T-helper 2 cell treated with Interferon-gamma antibody and Interleukin-4, amounts not matched to agents 5 μg/mL and 100 μg/mL, for 36 hours (primary cell): ENCODE measurements at regions not wholly inside any gene's neighbourhood (a gene's known extent, or its start where the extent isn't known, plus 50 kb on each side); places are given as distances from the start of the nearest gene placed in this dataset.

ENCODE experiments used
- DNase-seq: peaks from one replicate; pipeline ENCODE4 v3.0.0; 2021; ENCODE audit warnings: low spot score
- H3K27ac Mint-ChIP-seq: one replicate; pipeline ENCODE4 v1.8.0; 2021; ENCODE audit warnings: mild to moderate bottlenecking, mixed read lengths
- H3K27me3 Mint-ChIP-seq: one replicate; pipeline ENCODE4 v1.8.0; 2021; ENCODE audit warnings: low read depth, mixed read lengths
- H3K36me3 Mint-ChIP-seq: one replicate; pipeline ENCODE4 v1.8.0; 2021; ENCODE audit warnings: low read depth, mixed read lengths
- H3K4me1 Mint-ChIP-seq: one replicate; pipeline ENCODE4 v1.8.0; 2021; ENCODE audit warnings: low read depth, mixed read lengths
- H3K4me3 Mint-ChIP-seq: one replicate; pipeline ENCODE4 v1.8.0; 2022; ENCODE audit warnings: mild to moderate bottlenecking, moderate library complexity, mixed read lengths
- H3K9me3 Mint-ChIP-seq: one replicate; pipeline ENCODE4 v1.8.0; 2021; ENCODE audit warnings: mixed read lengths

DNA sequence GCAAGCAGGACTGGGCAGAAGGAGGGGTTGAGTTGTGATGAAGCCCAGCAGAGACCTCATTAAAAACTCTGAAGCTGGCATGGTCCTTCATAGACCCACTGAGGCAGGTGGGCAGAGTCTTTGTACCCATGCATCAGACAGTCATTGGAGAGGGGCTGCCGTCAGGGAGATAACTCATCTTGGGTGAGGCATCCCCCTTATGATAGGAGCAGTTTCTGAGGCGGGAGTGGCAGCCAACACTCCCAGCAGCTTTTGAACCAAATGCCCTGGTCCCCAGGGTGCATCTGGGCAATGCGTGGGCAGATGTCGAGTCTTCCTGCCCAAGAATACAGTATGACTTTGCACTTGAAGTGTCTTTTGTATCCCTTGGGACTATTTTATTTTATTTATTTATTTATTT, 68.1 kb downstream of the HTR5A start:
- H3K27me3 Mint-ChIP-seq: peaks cover 24% of the 10 kb centered on the region
- DNase-seq: no peak
- no peaks in the 10 kb centered on the region for H3K9me3 Mint-ChIP-seq
- no peaks in the 10 kb centered on the region for H3K36me3 Mint-ChIP-seq
- no peak overlapping the region for H3K4me3 Mint-ChIP-seq
- peaks cover 6% of the 10 kb centered on the region for H3K4me1 Mint-ChIP-seq
- H3K27ac Mint-ChIP-seq: no peak overlapping the region

GRCh38 chr7:155141562-155141961, 71.4 kb downstream of the HTR5A start:
- DNase-seq: no peak
- Mint-ChIP-seq H3K9me3 (no peaks in the 10 kb centered on the region), H3K27me3 (peaks cover 34% of the 10 kb centered on the region), H3K36me3 (no peaks in the 10 kb centered on the region), H3K27ac (no peak overlapping the region), H3K4me1 (peaks cover 6% of the 10 kb centered on the region), H3K4me3 (no peak overlapping the region)

DNA sequence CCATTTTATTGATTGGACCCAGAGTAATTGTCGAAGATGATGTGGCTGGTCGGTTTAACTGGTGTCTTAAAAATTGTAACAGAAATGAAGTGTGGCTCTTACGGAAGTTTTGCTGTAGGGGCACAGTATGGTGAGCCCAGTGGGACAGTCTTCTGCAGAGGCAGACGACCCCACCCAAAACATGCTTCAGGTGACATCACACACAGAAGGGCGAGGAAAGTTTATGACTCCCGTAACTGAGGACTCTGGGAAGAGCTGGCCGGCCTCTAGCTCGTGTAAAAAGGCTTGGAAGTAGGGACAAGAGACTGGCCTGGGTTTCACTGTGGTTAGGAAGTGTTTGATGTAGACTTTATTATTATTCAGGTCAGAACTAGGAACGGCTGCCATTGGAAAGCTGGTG, 73.3 kb downstream of the HTR5A start:
- H3K4me1 Mint-ChIP-seq: peaks cover 6% of the 10 kb centered on the region
- no peaks in the 10 kb centered on the region for H3K36me3 Mint-ChIP-seq
- no peak overlapping the region for H3K4me3 Mint-ChIP-seq
- peaks cover 35% of the 10 kb centered on the region for H3K27me3 Mint-ChIP-seq
- no peak overlapping the region for H3K27ac Mint-ChIP-seq
- DNase-seq: no peak
- no peaks in the 10 kb centered on the region for H3K9me3 Mint-ChIP-seq

- Mint-ChIP-seq H3K4me3 (no peak overlapping the region), H3K9me3 (no peaks in the 10 kb centered on the region), H3K4me1 (peaks cover 6% of the 10 kb centered on the region), H3K27me3 (peaks cover 33% of the 10 kb centered on the region), H3K27ac (no peak overlapping the region), H3K36me3 (no peaks in the 10 kb centered on the region)
- no peak for DNase-seq
Observed at GRCh38 chr7:155144371-155144770, 74.2 kb downstream of the HTR5A start.

DNA sequence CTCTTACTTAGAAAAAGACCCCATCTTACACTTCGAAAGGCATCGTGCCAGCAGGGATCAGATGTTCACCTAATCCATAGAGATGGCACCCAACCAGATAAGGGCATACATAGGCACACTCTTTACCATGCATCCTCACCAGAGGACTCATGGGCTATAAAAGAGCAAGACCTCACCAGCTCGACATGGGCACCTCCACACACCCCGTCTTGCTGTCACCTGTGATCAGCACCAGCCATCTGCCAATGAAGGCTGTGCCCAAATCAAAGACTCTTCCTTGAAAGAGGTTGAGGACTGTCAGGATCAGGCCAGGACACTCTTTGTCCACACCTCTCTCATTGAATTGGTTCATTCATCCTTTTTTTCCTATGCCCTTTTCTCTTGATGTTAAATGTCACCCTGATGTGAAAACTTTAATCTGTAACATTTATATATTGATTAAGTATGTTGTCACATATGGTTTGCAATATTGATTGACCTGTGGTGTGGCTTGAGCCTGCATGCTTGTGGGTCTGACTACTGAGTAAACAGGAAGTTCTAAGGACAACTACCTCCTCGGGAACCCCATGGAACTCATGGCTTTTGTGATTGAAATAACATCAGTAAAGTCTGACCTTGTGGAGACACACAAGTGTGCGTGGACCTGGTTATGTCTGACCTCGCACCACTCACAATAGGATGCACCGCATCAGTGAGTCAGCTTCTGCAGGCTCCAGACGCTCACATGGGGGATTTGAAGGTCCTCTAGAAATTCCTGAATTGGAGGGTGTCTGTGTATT, 75.5 kb downstream of the HTR5A start:
- peaks cover 6% of the 10 kb centered on the region for H3K4me1 Mint-ChIP-seq
- no peaks in the 10 kb centered on the region for H3K36me3 Mint-ChIP-seq
- H3K27me3 Mint-ChIP-seq: peaks cover 30% of the 10 kb centered on the region
- no peak overlapping the region for H3K4me3 Mint-ChIP-seq
- no peaks in the 10 kb centered on the region for H3K9me3 Mint-ChIP-seq
- DNase-seq: no peak
- H3K27ac Mint-ChIP-seq: no peak overlapping the region

- Mint-ChIP-seq H3K9me3 (no peaks in the 10 kb centered on the region), H3K27me3 (peaks cover 18% of the 10 kb centered on the region), H3K4me3 (no peak overlapping the region), H3K36me3 (no peaks in the 10 kb centered on the region), H3K27ac (no peak overlapping the region), H3K4me1 (peaks cover under 1% of the 10 kb centered on the region)
- DNase-seq: no peak
Observed at GRCh38 chr7:155147172-155147571, 77.0 kb downstream of the HTR5A start.

GRCh38 chr7:155147624-155148023, 77.5 kb downstream of the HTR5A start:
- Mint-ChIP-seq H3K4me3 (no peak overlapping the region), H3K27me3 (peaks cover 16% of the 10 kb centered on the region), H3K27ac (no peak overlapping the region), H3K9me3 (no peaks in the 10 kb centered on the region), H3K36me3 (no peaks in the 10 kb centered on the region), H3K4me1 (no peaks in the 10 kb centered on the region)
- DNase-seq: no peak

- no peaks in the 10 kb centered on the region for H3K4me1 Mint-ChIP-seq
- no peaks in the 10 kb centered on the region for H3K36me3 Mint-ChIP-seq
- no peaks in the 10 kb centered on the region for H3K27me3 Mint-ChIP-seq
- H3K9me3 Mint-ChIP-seq: no peaks in the 10 kb centered on the region
- H3K27ac Mint-ChIP-seq: no peak overlapping the region
- DNase-seq: no peak
- H3K4me3 Mint-ChIP-seq: no peak overlapping the region
Observed at GRCh38 chr7:155153676-155154075, 83.6 kb downstream of the HTR5A start.

DNA sequence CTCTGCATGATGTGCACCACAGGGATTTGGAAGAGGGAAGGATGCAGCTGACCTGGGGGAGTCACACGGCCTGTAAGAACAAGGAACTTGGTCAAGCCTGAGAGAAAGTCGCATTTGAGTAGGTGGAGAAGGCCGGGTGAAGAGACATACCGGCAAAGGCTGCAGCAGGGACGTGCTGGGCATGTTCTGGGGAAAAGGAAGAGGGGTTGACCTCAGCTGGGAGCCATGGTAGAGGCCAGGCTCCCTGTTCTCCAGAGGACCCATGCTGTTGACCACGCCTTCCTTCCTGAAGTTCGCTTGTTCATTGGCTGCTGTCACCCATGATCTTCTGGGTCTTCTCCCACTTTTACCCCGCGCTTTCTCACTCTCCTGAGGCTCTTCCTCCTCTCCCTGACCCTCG, 84.5 kb downstream of the HTR5A start:
- no peaks in the 10 kb centered on the region for H3K36me3 Mint-ChIP-seq
- H3K9me3 Mint-ChIP-seq: no peaks in the 10 kb centered on the region
- no peak overlapping the region for H3K27ac Mint-ChIP-seq
- no peaks in the 10 kb centered on the region for H3K4me1 Mint-ChIP-seq
- no peak overlapping the region for H3K4me3 Mint-ChIP-seq
- no peak for DNase-seq
- no peaks in the 10 kb centered on the region for H3K27me3 Mint-ChIP-seq

DNA sequence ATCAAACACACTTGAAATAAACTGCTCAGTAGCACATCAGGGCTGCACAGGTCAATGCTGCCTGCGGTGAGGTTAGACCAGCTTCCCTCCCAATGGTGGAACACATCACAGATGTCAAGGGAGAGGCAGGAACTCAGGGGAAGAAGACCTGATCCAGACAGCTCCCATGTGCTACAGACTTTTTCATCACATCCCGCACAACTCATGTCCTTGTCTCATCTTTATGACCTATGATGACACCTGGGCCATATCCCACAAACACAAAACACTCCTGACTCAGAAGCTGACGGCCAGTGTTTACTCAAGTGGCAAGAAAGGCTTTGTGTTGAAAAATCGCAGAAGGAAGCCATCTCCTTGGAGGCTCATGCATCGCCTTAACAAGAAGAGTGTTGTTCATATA, 91.6 kb downstream of the HTR5A start:
- no peak for DNase-seq
- Mint-ChIP-seq H3K27ac (no peak overlapping the region), H3K4me1 (no peaks in the 10 kb centered on the region), H3K4me3 (no peak overlapping the region), H3K9me3 (no peaks in the 10 kb centered on the region), H3K27me3 (peaks cover 25% of the 10 kb centered on the region), H3K36me3 (no peaks in the 10 kb centered on the region)

DNA sequence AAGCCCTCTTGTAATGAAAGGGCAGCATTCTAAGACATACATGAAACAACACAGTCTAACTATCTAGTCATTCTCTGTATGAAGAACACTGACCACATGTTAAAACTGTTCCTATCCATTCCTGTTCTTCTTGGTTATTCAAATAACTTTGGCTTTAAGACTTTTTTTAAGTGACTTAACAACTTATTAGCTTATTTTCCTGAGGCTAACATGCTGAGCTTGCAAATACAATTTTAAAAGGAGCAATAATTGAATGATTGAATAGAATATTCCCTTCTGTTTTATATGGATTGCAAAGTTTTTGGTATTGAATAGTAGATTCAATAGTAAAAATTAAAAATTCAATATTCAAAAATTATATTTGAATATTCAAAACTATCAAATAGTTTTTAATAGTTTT, 92.3 kb downstream of the HTR5A start:
- Mint-ChIP-seq H3K27me3 (peaks cover 25% of the 10 kb centered on the region), H3K36me3 (no peaks in the 10 kb centered on the region), H3K9me3 (no peaks in the 10 kb centered on the region), H3K27ac (no peak overlapping the region), H3K4me1 (no peaks in the 10 kb centered on the region), H3K4me3 (no peak overlapping the region)
- no peak for DNase-seq

GRCh38 chr7:155163696-155164095, 93.6 kb downstream of the HTR5A start:
- Mint-ChIP-seq H3K4me1 (no peaks in the 10 kb centered on the region), H3K27me3 (peaks cover 25% of the 10 kb centered on the region), H3K27ac (no peak overlapping the region), H3K4me3 (no peak overlapping the region), H3K36me3 (no peaks in the 10 kb centered on the region), H3K9me3 (no peaks in the 10 kb centered on the region)
- DNase-seq: no peak

- Mint-ChIP-seq H3K9me3 (no peaks in the 10 kb centered on the region), H3K4me3 (no peak overlapping the region), H3K27ac (no peak overlapping the region), H3K27me3 (peaks cover 25% of the 10 kb centered on the region), H3K36me3 (no peaks in the 10 kb centered on the region), H3K4me1 (no peaks in the 10 kb centered on the region)
- DNase-seq: no peak
Observed at GRCh38 chr7:155164316-155164715, 94.2 kb downstream of the HTR5A start.

- Mint-ChIP-seq H3K9me3 (no peaks in the 10 kb centered on the region), H3K4me1 (no peaks in the 10 kb centered on the region), H3K36me3 (no peaks in the 10 kb centered on the region), H3K27me3 (peaks cover 20% of the 10 kb centered on the region), H3K4me3 (no peak overlapping the region), H3K27ac (no peak overlapping the region)
- no peak for DNase-seq
Observed at GRCh38 chr7:155166108-155166507, 96.0 kb downstream of the HTR5A start.
